Epithelial cell of prostate (primary cell): ENCODE measurements at regions not wholly inside any gene's neighbourhood (a gene's known extent, or its start where the extent isn't known, plus 50 kb on each side); places are given as distances from the start of the nearest gene placed in this dataset.
"Not testable (repeated sequence)": the region's sequence is repeated elsewhere in the genome, so short reads cannot be mapped to it uniquely, and the experiment has no call there.

Experiments used
- DNase-seq: peaks from one replicate; pipeline ENCODE4 v3.0.0-alpha.2; 2011; ENCODE audit warnings: low read depth, low spot score
- H3K27ac ChIP-seq: fragments of 450-650 bp; 2 replicates; pipeline ENCODE4 v1.5.1; 2017; ENCODE audit warnings: mild to moderate bottlenecking

GRCh38 chr5:136569875-136570274 is 204.5 kb upstream of the TRPC7 start:
- not testable (repeated sequence) for H3K27ac ChIP-seq, DNase-seq

GRCh38 chr5:136565457-136565856 is 200.1 kb upstream of the TRPC7 start:
- not testable (repeated sequence) for H3K27ac ChIP-seq, DNase-seq

- H3K27ac ChIP-seq, DNase-seq: not testable (repeated sequence)
Observed at GRCh38 chr5:136565050-136565449, 199.7 kb upstream of the TRPC7 start.

- not testable (repeated sequence) for H3K27ac ChIP-seq, DNase-seq
Observed at GRCh38 chr5:136564431-136564830, 199.1 kb upstream of the TRPC7 start.

GRCh38 chr5:136563489-136563888 is 198.1 kb upstream of the TRPC7 start:
- DNase-seq = no peak
- H3K27ac ChIP-seq = no peak overlapping the region

GRCh38 chr5:136560126-136560525 is 194.8 kb upstream of the TRPC7 start:
- no peak for DNase-seq
- H3K27ac ChIP-seq = no peak overlapping the region

- no peak overlapping the region for H3K27ac ChIP-seq
- no peak for DNase-seq
Observed at GRCh38 chr5:136559651-136560050, 194.3 kb upstream of the TRPC7 start.

- H3K27ac ChIP-seq, DNase-seq: not testable (repeated sequence)
Observed at GRCh38 chr5:136547096-136547495, 181.8 kb upstream of the TRPC7 start.

- H3K27ac ChIP-seq, DNase-seq: not testable (repeated sequence)
Observed at GRCh38 chr5:136546441-136546840, 181.1 kb upstream of the TRPC7 start.

GRCh38 chr5:136545031-136545430 is 179.7 kb upstream of the TRPC7 start:
- peak overlapping the region; percentile 9 for H3K27ac ChIP-seq
- DNase-seq = not testable (repeated sequence)

GRCh38 chr5:136538534-136538933 is 173.2 kb upstream of the TRPC7 start:
- no peak overlapping the region for H3K27ac ChIP-seq
- DNase-seq = no peak

- no peak overlapping the region for H3K27ac ChIP-seq
- no peak for DNase-seq
Observed at GRCh38 chr5:136529081-136529480, 163.7 kb upstream of the TRPC7 start.

- DNase-seq = no peak
- no peak overlapping the region for H3K27ac ChIP-seq
Observed at GRCh38 chr5:136528481-136529030, 163.2 kb upstream of the TRPC7 start.

- no peak for DNase-seq
- no peak overlapping the region for H3K27ac ChIP-seq
Observed at GRCh38 chr5:136527311-136527710, 162.0 kb upstream of the TRPC7 start.

GRCh38 chr5:136526791-136527190 is 161.4 kb upstream of the TRPC7 start:
- no peak overlapping the region for H3K27ac ChIP-seq
- DNase-seq = no peak

GRCh38 chr5:136526021-136526420 is 160.7 kb upstream of the TRPC7 start:
- H3K27ac ChIP-seq = no peak overlapping the region
- no peak for DNase-seq

GRCh38 chr5:136525597-136525996 is 160.3 kb upstream of the TRPC7 start:
- H3K27ac ChIP-seq = no peak overlapping the region

GRCh38 chr5:136522217-136522956 is 157.0 kb upstream of the TRPC7 start:
- DNase-seq = no peak
- H3K27ac ChIP-seq = no peak overlapping the region

More at GRCh38 chr5:136525597-136525996, 160.3 kb upstream of the TRPC7 start:
- no peak for DNase-seq

- no peak overlapping the region for H3K27ac ChIP-seq
- DNase-seq = no peak
Observed at GRCh38 chr5:136521696-136522095, 156.4 kb upstream of the TRPC7 start.

- no peak overlapping the region for H3K27ac ChIP-seq
- DNase-seq = no peak
Observed at GRCh38 chr5:136518814-136519213, 153.5 kb upstream of the TRPC7 start.

- no peak overlapping the region for H3K27ac ChIP-seq
- no peak for DNase-seq
Observed at GRCh38 chr5:136518174-136518573, 152.8 kb upstream of the TRPC7 start.

GRCh38 chr5:136517755-136518154 is 152.4 kb upstream of the TRPC7 start:
- no peak overlapping the region for H3K27ac ChIP-seq

More at GRCh38 chr5:136517755-136518154, 152.4 kb upstream of the TRPC7 start:
- no peak for DNase-seq
